ENCODE measurements at regions not wholly inside any gene's neighbourhood (a gene's known extent, or its start where the extent isn't known, plus 50 kb on each side); places are given as distances from the start of the nearest gene placed in this dataset.

DNA sequence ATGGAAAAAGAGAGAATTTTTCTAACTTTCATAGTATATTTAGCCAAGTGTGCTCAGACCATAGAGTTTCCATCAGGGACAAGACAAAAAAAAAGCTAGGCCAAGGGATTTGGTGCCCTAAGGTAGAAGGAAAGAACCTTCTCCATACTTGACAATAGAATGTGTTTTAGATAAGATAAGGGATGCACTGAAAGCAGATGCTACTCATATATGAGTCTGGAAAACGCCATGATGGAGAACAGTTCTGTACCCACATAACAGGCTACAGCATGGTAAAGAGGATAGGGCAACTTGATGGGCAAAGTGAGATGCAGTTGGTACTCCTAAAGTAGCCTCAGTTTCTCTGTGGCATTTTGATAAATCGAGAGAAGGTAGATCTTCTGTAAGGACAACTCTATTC is 216.4 kb upstream of the NECTIN3 start:
- WGBS: 75% methylated on average over 2 of the region's 2 CpGs
- no peaks in the 10 kb centered on the region for H3K27me3 ChIP-seq (ENCODE audit: control insufficient read depth in 4 of 4, insufficient read depth in 4 of 4, low read length in 3 of 4)
- no peaks in the 10 kb centered on the region for H3K9me3 ChIP-seq (ENCODE audit: control insufficient read depth in 4 of 4, low read length in 3 of 4)
- H3K9ac ChIP-seq (ENCODE audit: low read depth in 1 of 2, low read length in 2 of 2): no peak overlapping the region
- no peak overlapping the region for H3K4me3 ChIP-seq (ENCODE audit: low read depth in 1 of 3, low read length in 3 of 3)
- no peaks in the 10 kb centered on the region for H3K36me3 ChIP-seq (ENCODE audit: control insufficient read depth in 4 of 4, insufficient read depth in 3 of 4, low read depth in 1 of 4, low read length in 3 of 4)
- no peak overlapping the region for H3K27ac ChIP-seq (ENCODE audit: low read depth in 1 of 2, low read length in 2 of 2)
- no peaks in the 10 kb centered on the region for H3K4me1 ChIP-seq (ENCODE audit: control insufficient read depth in 4 of 4, insufficient read depth in 4 of 4, low read length in 3 of 4)
- no peak for DNase-seq (ENCODE audit: low spot score)
- TF ChIP-seq EGR1 (IDR thresholded peaks at IDR 0.05; ENCODE audit: low read depth in 2 of 2) (no peak), FOXA1 (IDR thresholded peaks at IDR 0.05) (no peak), RAD21 (IDR thresholded peaks at IDR 0.05) (no peak), NR2F2 (IDR thresholded peaks at IDR 0.05) (no peak), GABPA (IDR thresholded peaks at IDR 0.05 in 1 of 2, conservative IDR thresholded peaks at IDR 0.05 in 1 of 2) (no peak), HNF4G (IDR thresholded peaks at IDR 0.05) (no peak), JUND (IDR thresholded peaks at IDR 0.05) (no peak)

- Histone ChIP-seq H3K4me3 (ENCODE audit: low read depth in 1 of 3, low read length in 3 of 3) (no peak overlapping the region), H3K9me3 (ENCODE audit: control insufficient read depth in 4 of 4, low read length in 3 of 4) (no peaks in the 10 kb centered on the region), H3K27me3 (ENCODE audit: control insufficient read depth in 4 of 4, insufficient read depth in 4 of 4, low read length in 3 of 4) (no peaks in the 10 kb centered on the region), H3K36me3 (ENCODE audit: control insufficient read depth in 4 of 4, insufficient read depth in 3 of 4, low read depth in 1 of 4, low read length in 3 of 4) (no peaks in the 10 kb centered on the region), H3K27ac (ENCODE audit: low read depth in 1 of 2, low read length in 2 of 2) (no peak overlapping the region), H3K9ac (ENCODE audit: low read depth in 1 of 2, low read length in 2 of 2) (no peak overlapping the region), H3K4me1 (ENCODE audit: control insufficient read depth in 4 of 4, insufficient read depth in 4 of 4, low read length in 3 of 4) (no peaks in the 10 kb centered on the region)
- WGBS: 98% methylated on average over 2 of the region's 2 CpGs
- no peak for DNase-seq (ENCODE audit: low spot score)
- TF ChIP-seq, protein P1, sequence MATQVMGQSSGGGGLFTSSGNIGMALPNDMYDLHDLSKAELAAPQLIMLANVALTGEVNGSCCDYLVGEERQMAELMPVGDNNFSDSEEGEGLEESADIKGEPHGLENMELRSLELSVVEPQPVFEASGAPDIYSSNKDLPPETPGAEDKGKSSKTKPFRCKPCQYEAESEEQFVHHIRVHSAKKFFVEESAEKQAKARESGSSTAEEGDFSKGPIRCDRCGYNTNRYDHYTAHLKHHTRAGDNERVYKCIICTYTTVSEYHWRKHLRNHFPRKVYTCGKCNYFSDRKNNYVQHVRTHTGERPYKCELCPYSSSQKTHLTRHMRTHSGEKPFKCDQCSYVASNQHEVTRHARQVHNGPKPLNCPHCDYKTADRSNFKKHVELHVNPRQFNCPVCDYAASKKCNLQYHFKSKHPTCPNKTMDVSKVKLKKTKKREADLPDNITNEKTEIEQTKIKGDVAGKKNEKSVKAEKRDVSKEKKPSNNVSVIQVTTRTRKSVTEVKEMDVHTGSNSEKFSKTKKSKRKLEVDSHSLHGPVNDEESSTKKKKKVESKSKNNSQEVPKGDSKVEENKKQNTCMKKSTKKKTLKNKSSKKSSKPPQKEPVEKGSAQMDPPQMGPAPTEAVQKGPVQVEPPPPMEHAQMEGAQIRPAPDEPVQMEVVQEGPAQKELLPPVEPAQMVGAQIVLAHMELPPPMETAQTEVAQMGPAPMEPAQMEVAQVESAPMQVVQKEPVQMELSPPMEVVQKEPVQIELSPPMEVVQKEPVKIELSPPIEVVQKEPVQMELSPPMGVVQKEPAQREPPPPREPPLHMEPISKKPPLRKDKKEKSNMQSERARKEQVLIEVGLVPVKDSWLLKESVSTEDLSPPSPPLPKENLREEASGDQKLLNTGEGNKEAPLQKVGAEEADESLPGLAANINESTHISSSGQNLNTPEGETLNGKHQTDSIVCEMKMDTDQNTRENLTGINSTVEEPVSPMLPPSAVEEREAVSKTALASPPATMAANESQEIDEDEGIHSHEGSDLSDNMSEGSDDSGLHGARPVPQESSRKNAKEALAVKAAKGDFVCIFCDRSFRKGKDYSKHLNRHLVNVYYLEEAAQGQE (IDR thresholded peaks at IDR 0.05): no peak
- no peak for TF ChIP-seq FOXA2 (IDR thresholded peaks at IDR 0.05)
- TF ChIP-seq, protein P2, sequence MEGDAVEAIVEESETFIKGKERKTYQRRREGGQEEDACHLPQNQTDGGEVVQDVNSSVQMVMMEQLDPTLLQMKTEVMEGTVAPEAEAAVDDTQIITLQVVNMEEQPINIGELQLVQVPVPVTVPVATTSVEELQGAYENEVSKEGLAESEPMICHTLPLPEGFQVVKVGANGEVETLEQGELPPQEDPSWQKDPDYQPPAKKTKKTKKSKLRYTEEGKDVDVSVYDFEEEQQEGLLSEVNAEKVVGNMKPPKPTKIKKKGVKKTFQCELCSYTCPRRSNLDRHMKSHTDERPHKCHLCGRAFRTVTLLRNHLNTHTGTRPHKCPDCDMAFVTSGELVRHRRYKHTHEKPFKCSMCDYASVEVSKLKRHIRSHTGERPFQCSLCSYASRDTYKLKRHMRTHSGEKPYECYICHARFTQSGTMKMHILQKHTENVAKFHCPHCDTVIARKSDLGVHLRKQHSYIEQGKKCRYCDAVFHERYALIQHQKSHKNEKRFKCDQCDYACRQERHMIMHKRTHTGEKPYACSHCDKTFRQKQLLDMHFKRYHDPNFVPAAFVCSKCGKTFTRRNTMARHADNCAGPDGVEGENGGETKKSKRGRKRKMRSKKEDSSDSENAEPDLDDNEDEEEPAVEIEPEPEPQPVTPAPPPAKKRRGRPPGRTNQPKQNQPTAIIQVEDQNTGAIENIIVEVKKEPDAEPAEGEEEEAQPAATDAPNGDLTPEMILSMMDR (IDR thresholded peaks at IDR 0.05; ENCODE audit: low read depth, low read length, missing input control): no peak
- TF ChIP-seq NR2F2 (IDR thresholded peaks at IDR 0.05): no peak
These were observed 214.7 kb upstream of the NECTIN3 start for GRCh38 chr3:110856916-110857315.

DNA sequence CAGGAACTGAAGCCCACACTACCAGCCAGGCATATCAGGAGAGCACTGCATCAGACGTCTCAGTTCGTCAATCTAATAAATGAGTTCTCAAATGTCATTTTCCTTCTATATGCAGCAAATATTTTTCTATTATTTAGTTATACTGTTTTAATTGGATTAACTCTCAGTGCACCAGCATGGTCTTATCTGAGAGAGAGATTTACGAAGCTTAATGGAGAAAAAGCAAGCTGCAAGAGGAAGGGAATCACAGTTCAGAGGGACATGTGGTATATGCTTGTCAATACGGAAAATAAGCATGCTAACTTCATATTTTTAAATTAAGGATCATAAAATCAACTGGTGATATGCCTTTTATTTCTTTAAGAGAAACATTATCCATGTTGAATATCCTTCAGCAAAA is 213.1 kb upstream of the NECTIN3 start:
- no peak overlapping the region for H3K9ac ChIP-seq (ENCODE audit: low read depth in 1 of 2, low read length in 2 of 2)
- no peak overlapping the region for H3K27ac ChIP-seq (ENCODE audit: low read depth in 1 of 2, low read length in 2 of 2)
- H3K27me3 ChIP-seq (ENCODE audit: control insufficient read depth in 4 of 4, insufficient read depth in 4 of 4, low read length in 3 of 4): no peaks in the 10 kb centered on the region
- 91% methylated on average over 4 of the region's 4 CpGs for WGBS
- no peak for TF ChIP-seq FOXA2 (IDR thresholded peaks at IDR 0.05)
- TF ChIP-seq, protein P3, sequence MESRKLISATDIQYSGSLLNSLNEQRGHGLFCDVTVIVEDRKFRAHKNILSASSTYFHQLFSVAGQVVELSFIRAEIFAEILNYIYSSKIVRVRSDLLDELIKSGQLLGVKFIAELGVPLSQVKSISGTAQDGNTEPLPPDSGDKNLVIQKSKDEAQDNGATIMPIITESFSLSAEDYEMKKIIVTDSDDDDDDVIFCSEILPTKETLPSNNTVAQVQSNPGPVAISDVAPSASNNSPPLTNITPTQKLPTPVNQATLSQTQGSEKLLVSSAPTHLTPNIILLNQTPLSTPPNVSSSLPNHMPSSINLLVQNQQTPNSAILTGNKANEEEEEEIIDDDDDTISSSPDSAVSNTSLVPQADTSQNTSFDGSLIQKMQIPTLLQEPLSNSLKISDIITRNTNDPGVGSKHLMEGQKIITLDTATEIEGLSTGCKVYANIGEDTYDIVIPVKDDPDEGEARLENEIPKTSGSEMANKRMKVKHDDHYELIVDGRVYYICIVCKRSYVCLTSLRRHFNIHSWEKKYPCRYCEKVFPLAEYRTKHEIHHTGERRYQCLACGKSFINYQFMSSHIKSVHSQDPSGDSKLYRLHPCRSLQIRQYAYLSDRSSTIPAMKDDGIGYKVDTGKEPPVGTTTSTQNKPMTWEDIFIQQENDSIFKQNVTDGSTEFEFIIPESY (IDR thresholded peaks at IDR 0.05): no peak
- TF ChIP-seq SP1 (IDR thresholded peaks at IDR 0.05): no peak
- no peak for TF ChIP-seq GABPA (IDR thresholded peaks at IDR 0.05 in 1 of 2, conservative IDR thresholded peaks at IDR 0.05 in 1 of 2)
- TF ChIP-seq TAF1 (conservative IDR thresholded peaks at IDR 0.05): no peak
- DNase-seq (ENCODE audit: low spot score): no peak
- no peaks in the 10 kb centered on the region for H3K36me3 ChIP-seq (ENCODE audit: control insufficient read depth in 4 of 4, insufficient read depth in 3 of 4, low read depth in 1 of 4, low read length in 3 of 4)
- no peaks in the 10 kb centered on the region for H3K4me1 ChIP-seq (ENCODE audit: control insufficient read depth in 4 of 4, insufficient read depth in 4 of 4, low read length in 3 of 4)
- no peaks in the 10 kb centered on the region for H3K9me3 ChIP-seq (ENCODE audit: control insufficient read depth in 4 of 4, low read length in 3 of 4)
- H3K4me3 ChIP-seq (ENCODE audit: low read depth in 1 of 3, low read length in 3 of 3): no peak overlapping the region
